H1 (cell line): ENCODE measurements at regions not wholly inside any gene's neighbourhood (a gene's known extent, or its start where the extent isn't known, plus 50 kb on each side); places are given as distances from the start of the nearest gene placed in this dataset.

Experiments
- GABPA ChIP-seq: IDR thresholded peaks from 2 replicates; pipeline ENCODE4 v1.6.1; 2011; ENCODE audit warnings: mild to moderate bottlenecking, low read length, moderate library complexity, borderline replicate concordance; ENCODE audit not compliant: insufficient read depth
- POU5F1 ChIP-seq: IDR thresholded peaks from 2 replicates; pipeline ENCODE4 v1.6.1; 2011; ENCODE audit warnings: low read depth, mild to moderate bottlenecking, low read length, moderate library complexity
- SRF ChIP-seq: IDR thresholded peaks from 2 replicates; pipeline ENCODE4 v1.6.1; 2011; ENCODE audit warnings: mild to moderate bottlenecking, low read depth, low read length, moderate library complexity
- TF ChIP-seq, protein P1 (sequence below), 3 experiments: IDR thresholded peaks; 1 replicate in 2 of 3; 2 replicates in 1 of 3; pipeline versions ENCODE4 v1.5.1 to v1.6.1; 2011; ENCODE audit warnings: low read length in 3 of 3, mild to moderate bottlenecking in 3 of 3, inconsistent platforms in 2 of 3, low read depth in 1 of 3, moderate library complexity in 1 of 3; ENCODE audit not compliant: insufficient read depth in 1 of 3; ENCODE audit errors: control extremely low read depth in 1 of 3

DNA sequence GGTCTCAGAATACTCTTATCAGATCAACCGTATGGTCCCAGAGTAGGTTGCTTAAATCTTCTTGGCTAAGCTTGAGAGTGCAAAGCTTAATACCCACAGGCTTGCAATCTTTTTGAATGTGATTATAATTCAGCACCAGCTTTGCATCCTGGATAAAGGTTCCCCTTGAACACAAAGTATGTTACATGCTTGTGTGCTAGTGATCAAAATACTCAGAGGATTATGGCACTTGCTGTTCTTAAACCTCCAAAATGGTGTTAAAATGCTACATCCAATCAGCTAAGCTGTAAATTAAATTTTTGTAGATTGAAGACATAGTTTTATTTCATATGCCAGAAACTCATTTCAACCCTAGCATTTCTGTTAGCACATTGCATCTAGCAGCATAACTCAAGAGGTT lies 812.2 kb upstream of the TENM3 start (continued):
- TF ChIP-seq, protein P1, sequence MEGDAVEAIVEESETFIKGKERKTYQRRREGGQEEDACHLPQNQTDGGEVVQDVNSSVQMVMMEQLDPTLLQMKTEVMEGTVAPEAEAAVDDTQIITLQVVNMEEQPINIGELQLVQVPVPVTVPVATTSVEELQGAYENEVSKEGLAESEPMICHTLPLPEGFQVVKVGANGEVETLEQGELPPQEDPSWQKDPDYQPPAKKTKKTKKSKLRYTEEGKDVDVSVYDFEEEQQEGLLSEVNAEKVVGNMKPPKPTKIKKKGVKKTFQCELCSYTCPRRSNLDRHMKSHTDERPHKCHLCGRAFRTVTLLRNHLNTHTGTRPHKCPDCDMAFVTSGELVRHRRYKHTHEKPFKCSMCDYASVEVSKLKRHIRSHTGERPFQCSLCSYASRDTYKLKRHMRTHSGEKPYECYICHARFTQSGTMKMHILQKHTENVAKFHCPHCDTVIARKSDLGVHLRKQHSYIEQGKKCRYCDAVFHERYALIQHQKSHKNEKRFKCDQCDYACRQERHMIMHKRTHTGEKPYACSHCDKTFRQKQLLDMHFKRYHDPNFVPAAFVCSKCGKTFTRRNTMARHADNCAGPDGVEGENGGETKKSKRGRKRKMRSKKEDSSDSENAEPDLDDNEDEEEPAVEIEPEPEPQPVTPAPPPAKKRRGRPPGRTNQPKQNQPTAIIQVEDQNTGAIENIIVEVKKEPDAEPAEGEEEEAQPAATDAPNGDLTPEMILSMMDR (IDR thresholded peaks at IDR 0.05; ENCODE audit: control extremely low read depth in 1 of 3, insufficient read depth in 1 of 3, low read depth in 1 of 3, low read length in 3 of 3): no peak
- TF ChIP-seq GABPA (no peak), POU5F1 (no peak), SRF (no peak)
